T-helper 1 cell (primary cell): ENCODE measurements at regions not wholly inside any gene's neighbourhood (a gene's known extent, or its start where the extent isn't known, plus 50 kb on each side); places are given as distances from the start of the nearest gene placed in this dataset.
"Not testable (repeated sequence)": the region's sequence is repeated elsewhere in the genome, so short reads cannot be mapped to it uniquely, and the experiment has no call there.

Experiments
- DNase-seq, 5 donors: peaks; one replicate each; pipeline ENCODE4 v3.0.0-alpha.2; 2012 to 2020

GRCh38 chr3:112765531-112765930, 81.1 kb downstream of the CD200R1L start:
- DNase-seq = no peak

GRCh38 chr3:112763258-112763657, 83.4 kb downstream of the CD200R1L start:
- no peak for DNase-seq

- DNase-seq = no peak
Observed at GRCh38 chr3:112761062-112761638, 85.5 kb downstream of the CD200R1L start.

- DNase-seq = no peak
Observed at GRCh38 chr3:112759681-112760080, 87.0 kb downstream of the CD200R1L start.

GRCh38 chr3:112759210-112759609, 87.5 kb downstream of the CD200R1L start:
- no peak for DNase-seq

GRCh38 chr3:112757197-112757596, 89.5 kb downstream of the CD200R1L start:
- DNase-seq = no peak

- no peak for DNase-seq
Observed at GRCh38 chr3:112755845-112756613, 90.6 kb downstream of the CD200R1L start.

- DNase-seq = not testable (repeated sequence)
Observed at GRCh38 chr3:112755046-112755445, 91.6 kb downstream of the CD200R1L start.

GRCh38 chr3:112751564-112752512, 94.8 kb downstream of the CD200R1L start:
- no peak for DNase-seq

- no peak for DNase-seq
Observed at GRCh38 chr3:112751061-112751460, 95.6 kb downstream of the CD200R1L start.

- no peak for DNase-seq
Observed at GRCh38 chr3:112747624-112748023, 99.0 kb downstream of the CD200R1L start.

GRCh38 chr3:112746675-112747280, 99.9 kb downstream of the CD200R1L start:
- DNase-seq = no peak

- DNase-seq = peak in 1 of 5 donors; percentile 50
Observed at GRCh38 chr3:112745567-112746248, 101.0 kb downstream of the CD200R1L start.

- no peak for DNase-seq
Observed at GRCh38 chr3:112744825-112745566, 101.7 kb downstream of the CD200R1L start.

- DNase-seq = no peak
Observed at GRCh38 chr3:112744106-112744505, 102.6 kb downstream of the CD200R1L start.

GRCh38 chr3:112742934-112743333, 102.0 kb upstream of the CCDC80 start:
- no peak for DNase-seq

GRCh38 chr3:112741983-112742382, 101.0 kb upstream of the CCDC80 start:
- no peak for DNase-seq

GRCh38 chr3:112740835-112741234, 99.9 kb upstream of the CCDC80 start:
- DNase-seq = peak in 1 of 5 donors; percentile 22

GRCh38 chr3:112739252-112739965, 98.5 kb upstream of the CCDC80 start:
- peak in 1 of 5 donors; percentile 11 for DNase-seq

GRCh38 chr3:112738366-112738765, 97.4 kb upstream of the CCDC80 start:
- DNase-seq = no peak
